ENCODE measurements at regions not wholly inside any gene's neighbourhood (a gene's known extent, or its start where the extent isn't known, plus 50 kb on each side); places are given as distances from the start of the nearest gene placed in this dataset.
"Not testable (repeated sequence)": the region's sequence is repeated elsewhere in the genome, so short reads cannot be mapped to it uniquely, and the experiment has no call there.

- intact Hi-C loops (cut with DNase I): no loop called here
- Histone ChIP-seq H3K27ac (no peak overlapping the region), H3K9me3 (no peaks in the 10 kb centered on the region), H3K4me1 (no peaks in the 10 kb centered on the region), H3K27me3 (ENCODE audit: insufficient read depth in 3 of 3, low read length in 2 of 3) (no peaks in the 10 kb centered on the region), H3K4me3 (no peak overlapping the region), H3K36me3 (ENCODE audit: insufficient read depth in 1 of 2, low read depth in 1 of 2) (no peaks in the 10 kb centered on the region)
- TF ChIP-seq CTCF (IDR thresholded peaks at IDR 0.05): no peak
- DNase-seq: no peak
- ATAC-seq: no peak
Observed at GRCh38 chrX:122303761-122304160, 880.3 kb upstream of the GRIA3 start.

GRCh38 chrX:122344816-122345215 lies 839.3 kb upstream of the GRIA3 start:
- no peak for TF ChIP-seq CTCF (IDR thresholded peaks at IDR 0.05)
- no peaks in the 10 kb centered on the region for H3K4me1 ChIP-seq
- no peaks in the 10 kb centered on the region for H3K9me3 ChIP-seq
- ATAC-seq (no peak), DNase-seq (no peak)
- H3K27me3 ChIP-seq (ENCODE audit: insufficient read depth in 3 of 3, low read length in 2 of 3): no peaks in the 10 kb centered on the region
- 71 to 85% (median 81%) methylated on average over 3 of the region's 3 CpGs for WGBS, 3 donors
- H3K4me3 ChIP-seq: no peak overlapping the region
- H3K36me3 ChIP-seq (ENCODE audit: insufficient read depth in 1 of 2, low read depth in 1 of 2): no peaks in the 10 kb centered on the region
- intact Hi-C loops (cut with DNase I): no loop called here
- no peak overlapping the region for H3K27ac ChIP-seq

- DNase-seq: no peak
- Histone ChIP-seq H3K27me3 (ENCODE audit: insufficient read depth in 3 of 3, low read length in 2 of 3) (no peaks in the 10 kb centered on the region), H3K36me3 (ENCODE audit: insufficient read depth in 1 of 2, low read depth in 1 of 2) (no peaks in the 10 kb centered on the region), H3K27ac (no peak overlapping the region), H3K9me3 (no peaks in the 10 kb centered on the region), H3K4me1 (no peaks in the 10 kb centered on the region), H3K4me3 (no peak overlapping the region)
- no peak for TF ChIP-seq CTCF (IDR thresholded peaks at IDR 0.05)
- no peak for ATAC-seq
- intact Hi-C loops (cut with DNase I): no loop called here
- 61 to 76% (median 74%) methylated on average over 8 to 9 of the region's 9 CpGs for WGBS, 3 donors
Observed at GRCh38 chrX:122363112-122363795, 820.8 kb upstream of the GRIA3 start.

- H3K4me3 ChIP-seq; H3K27me3 ChIP-seq (ENCODE audit: insufficient read depth in 3 of 3, low read length in 2 of 3); DNase-seq; intact Hi-C loops (cut with DNase I); ATAC-seq; H3K9me3 ChIP-seq; H3K36me3 ChIP-seq (ENCODE audit: insufficient read depth in 1 of 2, low read depth in 1 of 2); H3K4me1 ChIP-seq; H3K27ac ChIP-seq: not testable (repeated sequence)
- 93 to 97% (median 93%) methylated on average over 13 of the region's 13 CpGs for WGBS, 3 donors
Observed at GRCh38 chrX:122375533-122375932, 808.5 kb upstream of the GRIA3 start.

GRCh38 chrX:122389005-122389404 lies 795.1 kb upstream of the GRIA3 start:
- intact Hi-C loops (cut with DNase I): no loop called here
- no peak for ATAC-seq
- H3K36me3 ChIP-seq (ENCODE audit: insufficient read depth in 1 of 2, low read depth in 1 of 2): no peaks in the 10 kb centered on the region

More at GRCh38 chrX:122389005-122389404, 795.1 kb upstream of the GRIA3 start:
- no peaks in the 10 kb centered on the region for H3K4me1 ChIP-seq
- no peak for TF ChIP-seq CTCF (IDR thresholded peaks at IDR 0.05)
- 81 to 91% (median 90%) methylated on average over 15 to 19 of the region's 19 CpGs for whole genome bisulfite sequencing, 3 donors
- peaks cover 19% of the 10 kb centered on the region for H3K9me3 ChIP-seq
- no peak overlapping the region for H3K4me3 ChIP-seq
- H3K27me3 ChIP-seq (ENCODE audit: insufficient read depth in 3 of 3, low read length in 2 of 3): no peaks in the 10 kb centered on the region
- no peak for DNase-seq
- H3K27ac ChIP-seq: no peak overlapping the region
